ENCODE measurements at regions not wholly inside any gene's neighbourhood (a gene's known extent, or its start where the extent isn't known, plus 50 kb on each side); places are given as distances from the start of the nearest gene placed in this dataset.

GRCh38 chr9:17962747-17963146 is 383.9 kb downstream of the SH3GL2 start:
- no peak overlapping the region for H3K27ac ChIP-seq
- FAIRE-seq (no peak), DNase-seq (ENCODE audit: low read depth in 1 of 2, low spot score in 1 of 2) (no peak), ATAC-seq (no peak)
- ChIA-PET CTCF (interaction anchor here (0.6 kb wide), 1 partner anchor 106 kb away, joined by 3 read pairs; no protein-coding TSS in a partner anchor), POLR2A (no interaction called here)
- 1% methylated on average over 3 of the region's 3 CpGs for WGBS (ENCODE audit: missing lambda C conversion rate)
- H3K4me2 ChIP-seq, result no peak overlapping the region
- TF ChIP-seq FOSL2 (IDR thresholded peaks at IDR 0.05), result no peak
- TF ChIP-seq FOSL2 (CRISPR knock-in tag; IDR thresholded peaks at IDR 0.05), result no peak
- TF ChIP-seq POLR2AphosphoS2 (conservative IDR thresholded peaks at IDR 0.05; ENCODE audit: low read length), result no peak
- TF ChIP-seq RARB (CRISPR knock-in tag; IDR thresholded peaks at IDR 0.05), result no peak
- no peak for TF ChIP-seq CHD4 (IDR thresholded peaks at IDR 0.05; ENCODE audit: borderline replicate concordance)
- TF ChIP-seq MAZ (IDR thresholded peaks at IDR 0.05; ENCODE audit: borderline replicate concordance, low read depth, low read length), result no peak
- TF ChIP-seq ZNF302 (CRISPR knock-in tag; IDR thresholded peaks at IDR 0.05), result no peak
- TF ChIP-seq PHF8 (IDR thresholded peaks at IDR 0.05; ENCODE audit: borderline replicate concordance, low read depth), result no peak
- TF ChIP-seq MAX (IDR thresholded peaks at IDR 0.05), result no peak
- TF ChIP-seq RAD21 (conservative IDR thresholded peaks at IDR 0.05 in 1 of 2, IDR thresholded peaks at IDR 0.05 in 1 of 2), result no peak
- TF ChIP-seq GATA3 (IDR thresholded peaks at IDR 0.05; ENCODE audit: borderline replicate concordance), result no peak
- TF ChIP-seq EHMT2 (IDR thresholded peaks at IDR 0.05; ENCODE audit: low read depth), result no peak
- TF ChIP-seq EHF (CRISPR knock-in tag; IDR thresholded peaks at IDR 0.05), result no peak
- TF ChIP-seq PBX3 (IDR thresholded peaks at IDR 0.05), result no peak
- TF ChIP-seq ZSCAN20 (CRISPR knock-in tag; IDR thresholded peaks at IDR 0.05), result no peak
- TF ChIP-seq CBX2 (IDR thresholded peaks at IDR 0.05; ENCODE audit: borderline replicate concordance, low read depth), result no peak
- H3K4me1 ChIP-seq, result no peaks in the 10 kb centered on the region
- H3K4me3 ChIP-seq, result no peak overlapping the region
- no peaks in the 10 kb centered on the region for H3K9me3 ChIP-seq

DNA sequence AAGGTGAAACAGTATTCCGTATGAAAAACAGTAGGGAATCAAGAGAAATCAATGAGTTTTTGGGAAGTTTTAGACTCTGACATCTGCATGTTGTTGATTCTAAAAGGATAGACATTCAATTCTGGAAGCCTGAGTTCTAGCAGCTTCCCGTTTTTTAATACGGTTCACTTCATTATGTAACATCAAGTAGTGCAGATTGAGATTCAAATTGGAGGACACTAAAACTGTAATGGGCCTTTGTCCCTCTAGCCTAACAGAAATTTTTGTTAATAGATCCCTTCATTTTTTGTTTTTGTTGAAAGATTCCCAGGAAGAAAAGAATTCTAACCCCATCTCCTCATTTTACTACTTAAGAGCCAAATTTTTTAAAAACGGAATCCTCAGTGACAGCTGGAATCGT is 384.6 kb downstream of the SH3GL2 start:
- no peak overlapping the region for H3K4me2 ChIP-seq
- no peak for DNase-seq (ENCODE audit: low read depth in 1 of 2, low spot score in 1 of 2)
- ChIA-PET CTCF (interaction anchor here (0.6 kb wide), 1 partner anchor 105 kb away, joined by 3 read pairs; no protein-coding TSS in a partner anchor), POLR2A (no interaction called here)
- ATAC-seq, result no peak
- H3K27ac ChIP-seq, result no peak overlapping the region
- no peak for FAIRE-seq
- no peak for TF ChIP-seq JUNB (IDR thresholded peaks at IDR 0.05)
- TF ChIP-seq NFE2L2 (conservative IDR thresholded peaks at IDR 0.05; ENCODE audit: low read length), result no peak
- TF ChIP-seq ZFP36 (IDR thresholded peaks at IDR 0.05; ENCODE audit: borderline replicate concordance, partially characterized antibody), result no peak
- no peak for TF ChIP-seq PBX3 (IDR thresholded peaks at IDR 0.05)
- TF ChIP-seq E2F6 (IDR thresholded peaks at IDR 0.05; ENCODE audit: borderline replicate concordance, low read depth), result no peak
- TF ChIP-seq KDM1A (IDR thresholded peaks at IDR 0.05; ENCODE audit: low read depth), result no peak
- TF ChIP-seq HOXB13 (CRISPR knock-in tag; IDR thresholded peaks at IDR 0.05; ENCODE audit: low read depth), result no peak
- TF ChIP-seq CHD2 (IDR thresholded peaks at IDR 0.05; ENCODE audit: low read length, partially characterized antibody), result no peak
- TF ChIP-seq HOXA7 (CRISPR knock-in tag; IDR thresholded peaks at IDR 0.05), result no peak
- no peak for TF ChIP-seq GATA3 (IDR thresholded peaks at IDR 0.05; ENCODE audit: borderline replicate concordance)
- TF ChIP-seq BCL3 (IDR thresholded peaks at IDR 0.05), result no peak
- no peak for TF ChIP-seq SMC3 (IDR thresholded peaks at IDR 0.05)
- TF ChIP-seq ZNF302 (CRISPR knock-in tag; IDR thresholded peaks at IDR 0.05), result no peak
- TF ChIP-seq FOXS1 (CRISPR knock-in tag; IDR thresholded peaks at IDR 0.05), result no peak
- TF ChIP-seq PHF8 (IDR thresholded peaks at IDR 0.05; ENCODE audit: borderline replicate concordance, low read depth), result no peak
- no peak for TF ChIP-seq SREBF2 (IDR thresholded peaks at IDR 0.05)
- TF ChIP-seq CBX2 (IDR thresholded peaks at IDR 0.05; ENCODE audit: borderline replicate concordance, low read depth), result no peak
- TF ChIP-seq NPAS2 (CRISPR knock-in tag; IDR thresholded peaks at IDR 0.05; ENCODE audit: borderline replicate concordance), result no peak
- TF ChIP-seq, protein P1, sequence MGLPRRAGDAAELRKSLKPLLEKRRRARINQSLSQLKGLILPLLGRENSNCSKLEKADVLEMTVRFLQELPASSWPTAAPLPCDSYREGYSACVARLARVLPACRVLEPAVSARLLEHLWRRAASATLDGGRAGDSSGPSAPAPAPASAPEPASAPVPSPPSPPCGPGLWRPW (IDR thresholded peaks at IDR 0.05), result no peak
- no peak overlapping the region for H3K4me3 ChIP-seq
- H3K9me3 ChIP-seq, result no peaks in the 10 kb centered on the region
- 3% methylated on average over 5 of the region's 5 CpGs for WGBS (ENCODE audit: missing lambda C conversion rate)
- H3K4me1 ChIP-seq, result no peaks in the 10 kb centered on the region

Data from A549 (cell line).